ENCODE measurements at regions not wholly inside any gene's neighbourhood (a gene's known extent, or its start where the extent isn't known, plus 50 kb on each side); places are given as distances from the start of the nearest gene placed in this dataset.

DNA sequence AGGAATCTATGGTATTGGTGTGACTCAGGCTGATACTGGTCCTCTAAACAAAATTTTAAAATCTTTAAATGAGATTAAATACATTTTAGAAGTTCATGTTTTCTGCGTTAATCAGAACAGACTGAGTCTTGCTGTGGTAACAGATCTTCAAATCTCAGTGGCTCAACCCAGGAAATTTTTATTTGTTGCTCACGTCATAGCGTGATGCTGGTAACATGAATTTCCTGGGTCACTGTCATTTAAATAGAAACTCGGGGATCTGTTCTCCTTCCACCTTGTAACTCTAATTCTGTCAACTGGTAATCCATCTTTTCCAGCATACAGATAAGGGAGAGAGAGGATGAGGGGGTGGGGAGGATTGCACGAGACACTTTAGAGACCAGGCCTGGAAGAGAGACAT is 90.0 kb downstream of the CDC42EP3 start:
- 70% methylated on average over 5 of the region's 5 CpGs for WGBS (ENCODE audit: low lambda C conversion rate, missing lambda C conversion rate)
- Histone ChIP-seq H3K27ac (peak overlapping the region; percentile 28), H4K20me1 (ENCODE audit: insufficient read depth, poor library complexity, severe bottlenecking) (no peaks in the 10 kb centered on the region), H2AFZ (no peak overlapping the region), H3K79me2 (no peaks in the 10 kb centered on the region), H3K9me3 (ENCODE audit: low read depth) (no peaks in the 10 kb centered on the region), H3K4me3 (no peak overlapping the region), H3K4me1 (ENCODE audit: insufficient read depth) (peaks cover 38% of the 10 kb centered on the region), H3K27me3 (no peaks in the 10 kb centered on the region), H3K4me2 (no peak overlapping the region), H3K9me2 (replicated peaks; ENCODE audit: insufficient read depth) (no peaks in the 10 kb centered on the region), H3K36me3 (replicated peaks; ENCODE audit: insufficient read depth, low read depth) (no peaks in the 10 kb centered on the region)
- no peak for DNase-seq (ENCODE audit: low spot score)
- TF ChIP-seq CTCF (IDR thresholded peaks at IDR 0.05; ENCODE audit: poor library complexity) = no peak
- TF ChIP-seq EZH2phosphoT487 (IDR thresholded peaks at IDR 0.05; ENCODE audit: low read depth, severe bottlenecking, unreplicated experiment) = no peak
- TF ChIP-seq EZH2 (IDR thresholded peaks at IDR 0.05; ENCODE audit: borderline replicate concordance) = no peak

DNA sequence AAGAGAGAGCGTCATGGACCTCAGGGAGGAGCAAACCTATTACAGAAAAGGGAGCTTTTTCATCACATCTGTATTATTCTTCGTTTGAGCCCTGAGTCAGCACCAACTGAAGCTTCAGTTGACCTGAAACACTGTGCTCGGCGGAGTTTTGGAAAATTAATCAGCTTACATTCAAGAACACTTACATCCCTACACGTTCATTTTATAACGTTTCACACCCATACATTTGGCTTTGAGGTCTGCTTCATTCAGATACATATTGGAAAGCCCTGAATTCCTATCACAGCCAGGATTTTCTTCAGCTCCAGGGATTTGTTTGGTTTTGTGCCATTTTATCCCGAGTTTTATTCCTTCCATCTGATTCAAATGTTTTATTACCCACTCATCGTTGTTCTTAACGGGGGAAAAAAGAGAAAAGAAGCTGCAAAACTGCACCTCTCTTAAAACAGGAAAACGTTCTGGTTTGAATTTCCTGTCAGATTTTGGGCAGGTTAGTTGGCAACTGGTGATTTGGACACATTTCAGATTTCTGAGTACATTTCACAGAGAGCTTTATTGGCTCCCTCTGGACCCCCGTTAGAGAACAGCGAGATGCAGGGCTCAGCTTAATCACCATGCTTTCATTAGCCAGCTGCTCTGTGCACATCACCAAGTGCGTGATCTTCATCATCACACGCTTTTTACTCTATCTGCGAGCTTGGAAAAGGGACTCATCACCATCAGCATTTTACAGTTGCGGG is 88.8 kb downstream of the CDC42EP3 start:
- 75% methylated on average over 16 of the region's 16 CpGs for WGBS (ENCODE audit: low lambda C conversion rate, missing lambda C conversion rate)
- Histone ChIP-seq H3K27ac (peak overlapping the region; percentile 32), H3K27me3 (no peaks in the 10 kb centered on the region), H3K79me2 (no peaks in the 10 kb centered on the region), H2AFZ (no peak overlapping the region), H3K9me3 (ENCODE audit: low read depth) (no peaks in the 10 kb centered on the region), H3K9me2 (replicated peaks; ENCODE audit: insufficient read depth) (no peaks in the 10 kb centered on the region), H3K4me1 (ENCODE audit: insufficient read depth) (peaks cover 49% of the 10 kb centered on the region), H3K36me3 (replicated peaks; ENCODE audit: insufficient read depth, low read depth) (no peaks in the 10 kb centered on the region), H3K4me3 (no peak overlapping the region), H4K20me1 (ENCODE audit: insufficient read depth, poor library complexity, severe bottlenecking) (no peaks in the 10 kb centered on the region), H3K4me2 (peak overlapping the region; percentile 56)
- DNase-seq (ENCODE audit: low spot score) = no peak
- no peak for TF ChIP-seq CTCF (IDR thresholded peaks at IDR 0.05; ENCODE audit: poor library complexity)
- no peak for TF ChIP-seq EZH2 (IDR thresholded peaks at IDR 0.05; ENCODE audit: borderline replicate concordance)
- TF ChIP-seq EZH2phosphoT487 (IDR thresholded peaks at IDR 0.05; ENCODE audit: low read depth, severe bottlenecking, unreplicated experiment) = no peak

DNA sequence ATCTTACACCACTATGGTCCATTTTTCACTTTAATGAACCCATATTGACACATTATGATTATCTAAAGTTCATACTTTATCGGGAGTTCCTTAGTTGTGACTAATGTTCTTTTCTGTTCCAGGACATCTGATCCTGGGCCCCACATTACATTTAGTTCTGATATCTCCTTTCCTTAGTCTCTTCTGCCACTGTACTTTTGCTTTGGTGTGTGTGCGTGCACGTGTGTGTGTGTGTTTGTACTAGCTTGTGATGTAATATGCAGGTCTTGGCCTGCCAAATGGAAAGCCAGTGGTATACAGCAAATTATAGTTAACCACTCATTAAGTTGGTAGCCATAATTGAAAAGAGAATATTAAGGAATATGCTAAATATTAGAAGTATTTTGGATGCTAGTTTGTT is 88.0 kb downstream of the CDC42EP3 start:
- Histone ChIP-seq H3K27me3 (no peaks in the 10 kb centered on the region), H3K36me3 (replicated peaks; ENCODE audit: insufficient read depth, low read depth) (no peaks in the 10 kb centered on the region), H3K9me2 (replicated peaks; ENCODE audit: insufficient read depth) (no peaks in the 10 kb centered on the region), H3K4me1 (ENCODE audit: insufficient read depth) (peaks cover 49% of the 10 kb centered on the region), H3K9me3 (ENCODE audit: low read depth) (no peaks in the 10 kb centered on the region), H3K27ac (peak overlapping the region; percentile 32), H3K4me3 (no peak overlapping the region), H3K79me2 (no peaks in the 10 kb centered on the region), H2AFZ (no peak overlapping the region), H4K20me1 (ENCODE audit: insufficient read depth, poor library complexity, severe bottlenecking) (no peaks in the 10 kb centered on the region), H3K4me2 (peak overlapping the region; percentile 56)
- 72% methylated on average over 3 of the region's 3 CpGs for WGBS (ENCODE audit: low lambda C conversion rate, missing lambda C conversion rate)
- no peak for TF ChIP-seq EZH2 (IDR thresholded peaks at IDR 0.05; ENCODE audit: borderline replicate concordance)
- TF ChIP-seq EZH2phosphoT487 (IDR thresholded peaks at IDR 0.05; ENCODE audit: low read depth, severe bottlenecking, unreplicated experiment) = no peak
- TF ChIP-seq CTCF (IDR thresholded peaks at IDR 0.05; ENCODE audit: poor library complexity) = no peak
- no peak for DNase-seq (ENCODE audit: low spot score)
